Adrenal gland (tissue), 9 donors: ENCODE measurements at regions not wholly inside any gene's neighbourhood (a gene's known extent, or its start where the extent isn't known, plus 50 kb on each side); places are given as distances from the start of the nearest gene placed in this dataset.
A peak's percentile ranks its signal among the peaks of the same experiment; 100 is the strongest.
"Not testable (repeated sequence)": the region's sequence is repeated elsewhere in the genome, so short reads cannot be mapped to it uniquely, and the experiment has no call there.

Experiments
- DNase-seq, 7 donors: peaks; one replicate each; pipeline ENCODE4 v3.0.0-alpha.2; 2019 to 2020
- H3K27ac ChIP-seq, 5 donors: fragments of 200-600 bp; sonication (generic) in 4 of 5; 1 replicate in 3 of 5; 2 replicates in 2 of 5; pipeline versions ENCODE4 v1.5.1 to v1.8.0; 2016 to 2020; ENCODE audit warnings: mild to moderate bottlenecking in 1 of 5
- H3K27me3 ChIP-seq: fragments of 200-600 bp; 2 replicates; pipeline ENCODE4 v1.8.0; 2021
- H3K36me3 ChIP-seq, 2 donors: fragments of 200-600 bp; replicated peaks in 1 of 2; 1 replicate in 1 of 2; 2 replicates in 1 of 2; pipeline versions ENCODE4 v1.5.1 to v1.8.0; 2018 to 2022
- H3K4me1 ChIP-seq, 2 donors: fragments of 200-600 bp; replicated peaks in 1 of 2; 1 replicate in 1 of 2; 2 replicates in 1 of 2; pipeline versions ENCODE4 v1.5.1 to v1.8.0; 2018 to 2021
- H3K4me3 ChIP-seq, 4 donors: fragments of 200-600 bp; sonication (generic) in 3 of 4; one replicate each; pipeline ENCODE4 v1.5.1; 2016 to 2018
- H3K9me3 ChIP-seq, 3 donors: fragments of 200-600 bp; sonication (generic) in 1 of 3; replicated peaks in 1 of 3; 1 replicate in 2 of 3; 2 replicates in 1 of 3; pipeline versions ENCODE4 v1.5.1 to v1.8.0; 2016 to 2021
- CTCF ChIP-seq, 6 experiments: fragments of 450-650 bp in 4 of 6; fragments of 200-600 bp in 2 of 6; sonication (generic) in 1 of 6; IDR thresholded peaks; 1 replicate in 5 of 6; 2 replicates in 1 of 6; pipeline versions ENCODE4 v1.5.1 to v1.8.0; 2016 to 2021; ENCODE audit warnings: antibody characterized with exemption in 6 of 6, mild to moderate bottlenecking in 2 of 6, moderate library complexity in 1 of 6
- POLR2A ChIP-seq, 2 donors: fragments of 450-650 bp; IDR thresholded peaks; one replicate each; pipeline ENCODE4 v1.6.1; 2017; ENCODE audit warnings: antibody characterized with exemption in 2 of 2, mild to moderate bottlenecking in 2 of 2, moderate library complexity in 1 of 2
- WGBS, 4 donors: extraction: QIAGEN DNeasy Blood & Tissue Kit in 2 of 4; methylation state at CpG; one replicate each; pipeline versions ENCODE4 v1.1.5 to v1.1.7; 2013 to 2017; 5-methylcytosine and 5-hydroxymethylcytosine counted together
- intact Hi-C, 2 donors: fragments of 100-400 bp; cut with DNase I; formaldehyde crosslinking; loops; one replicate each; pipeline versions ENCODE4 v1.14.1 to v1.15.0; 2022 to 2023
- donor health status: healthy with polysubstance abuse.
- donor health status: Bipolar disorder and iron deficiency.
- donor health status: DM: yes; HTN: yes; CAD: no.
- donor health status: DM: no; HTN: no; CAD: no.
- donor health status: DM: no; HTN: no; CAD: no.

- no peak overlapping the region for H3K4me3 ChIP-seq
- TF ChIP-seq POLR2A (IDR thresholded peaks at IDR 0.05), result no peak
- no peak for TF ChIP-seq CTCF (IDR thresholded peaks at IDR 0.05)
- H3K27me3 ChIP-seq, result no peaks in the 10 kb centered on the region
- DNase-seq, result no peak
- 79 to 100% (median 92%) methylated on average over 2 of the region's 2 CpGs for WGBS, 4 donors
- H3K36me3 ChIP-seq, result no peaks in the 10 kb centered on the region
- H3K4me1 ChIP-seq, result no peaks in the 10 kb centered on the region
- H3K9me3 ChIP-seq, result no peaks in the 10 kb centered on the region
- H3K27ac ChIP-seq, result no peak overlapping the region
- intact Hi-C loops, result no loop called here
Measured at GRCh38 chr1:185385991-185386390, 68.9 kb upstream of the IVNS1ABP start.

- H3K9me3 ChIP-seq, intact Hi-C loops, DNase-seq, H3K27me3 ChIP-seq, H3K36me3 ChIP-seq, H3K4me3 ChIP-seq, H3K4me1 ChIP-seq, H3K27ac ChIP-seq: not testable (repeated sequence)
- WGBS, 4 donors, result 76 to 81% (median 77%) methylated on average over 6 of the region's 6 CpGs; no CpG with 5 or more reads in 1 of the 4 donors
Measured at GRCh38 chr1:185383805-185384204, 66.8 kb upstream of the IVNS1ABP start.

- Histone ChIP-seq H3K36me3 (no peaks in the 10 kb centered on the region), H3K4me1 (no peaks in the 10 kb centered on the region), H3K27me3 (no peaks in the 10 kb centered on the region), H3K9me3 (no peaks in the 10 kb centered on the region), H3K27ac (no peak overlapping the region), H3K4me3 (no peak overlapping the region)
- intact Hi-C loops, result no loop called here
- WGBS, 4 donors, result 88 to 98% (median 90%) methylated on average over 3 of the region's 3 CpGs
- no peak for DNase-seq
- TF ChIP-seq CTCF (IDR thresholded peaks at IDR 0.05), result no peak
- TF ChIP-seq POLR2A (IDR thresholded peaks at IDR 0.05), result no peak
Measured at GRCh38 chr1:185377831-185378230, 60.8 kb upstream of the IVNS1ABP start.

GRCh38 chr1:185376840-185377635 lies 60.0 kb upstream of the IVNS1ABP start:
- Histone ChIP-seq H3K4me1 (no peaks in the 10 kb centered on the region), H3K9me3 (no peaks in the 10 kb centered on the region), H3K27ac (peak overlapping the region in 3 of 5 donors; percentile 10 to 78 (median 69)), H3K27me3 (no peaks in the 10 kb centered on the region), H3K36me3 (no peaks in the 10 kb centered on the region), H3K4me3 (no peak overlapping the region)
- intact Hi-C loops, result no loop called here
- DNase-seq, result peak in 5 of 7 donors; percentile 23 to 49 (median 24)
- TF ChIP-seq POLR2A (IDR thresholded peaks at IDR 0.05) (no peak), CTCF (IDR thresholded peaks at IDR 0.05) (no peak)
- WGBS, 4 donors, result 63 to 74% (median 70%) methylated on average over 7 of the region's 7 CpGs

- H3K9me3 ChIP-seq, result no peaks in the 10 kb centered on the region
- no peak for TF ChIP-seq CTCF (IDR thresholded peaks at IDR 0.05)
- TF ChIP-seq POLR2A (IDR thresholded peaks at IDR 0.05), result no peak
- DNase-seq, result no peak
- WGBS, 4 donors, result 73 to 86% (median 75%) methylated on average over 2 of the region's 2 CpGs
- H3K27me3 ChIP-seq, result no peaks in the 10 kb centered on the region
- H3K4me1 ChIP-seq, result no peaks in the 10 kb centered on the region
- peak overlapping the region in 3 of 5 donors; percentile 10 to 45 (median 29) for H3K27ac ChIP-seq
- no peak overlapping the region for H3K4me3 ChIP-seq
- intact Hi-C loops, result no loop called here
- no peaks in the 10 kb centered on the region for H3K36me3 ChIP-seq
Measured at GRCh38 chr1:185376288-185376687, 59.2 kb upstream of the IVNS1ABP start.
